GM12891 (cell line): ENCODE measurements at regions not wholly inside any gene's neighbourhood (a gene's known extent, or its start where the extent isn't known, plus 50 kb on each side); places are given as distances from the start of the nearest gene placed in this dataset.

ENCODE experiments used
- DNase-seq: peaks from one replicate; pipeline ENCODE4 v3.0.0; 2011; ENCODE audit warnings: low spot score; ENCODE audit not compliant: insufficient read length
- FAIRE-seq: peaks from 2 replicates; lab custom pipeline; 2011; peaks lifted over from hg19 to GRCh38; lab: Jason Lieb, UNC
- PAX5 ChIP-seq: IDR thresholded peaks from 2 replicates; pipeline ENCODE4 v1.6.1; 2011; ENCODE audit warnings: low read length, moderate library complexity, mild to moderate bottlenecking; ENCODE audit not compliant: insufficient read depth, severe bottlenecking
- POLR2A ChIP-seq: IDR thresholded peaks from 2 replicates; pipeline ENCODE4 v1.6.1; 2011; ENCODE audit warnings: low read depth, low read length, control low read depth
- POLR2AphosphoS5 ChIP-seq: IDR thresholded peaks from 2 replicates; pipeline ENCODE4 v1.6.1; 2011; ENCODE audit warnings: low read depth, low read length, control low read depth
- POU2F2 ChIP-seq: IDR thresholded peaks from 2 replicates; pipeline ENCODE4 v1.6.1; 2011; ENCODE audit warnings: low read depth, mild to moderate bottlenecking, control low read depth, low read length, moderate library complexity
- SPI1 ChIP-seq: IDR thresholded peaks from 2 replicates; pipeline ENCODE4 v1.6.1; 2011; ENCODE audit warnings: low read depth, low read length, control low read depth
- TAF1 ChIP-seq: IDR thresholded peaks from 2 replicates; pipeline ENCODE4 v1.6.1; 2011; ENCODE audit warnings: low read depth, low read length, control low read depth

- FAIRE-seq (no peak), DNase-seq (no peak)
- TF ChIP-seq TAF1 (no peak), PAX5 (no peak), POLR2AphosphoS5 (no peak), POU2F2 (no peak), SPI1 (no peak), POLR2A (no peak)
These were observed 254.8 kb upstream of the ZMIZ1 start for GRCh38 chr10:78813998-78814399.

GRCh38 chr10:78814407-78814806, 254.4 kb upstream of the ZMIZ1 start:
- FAIRE-seq, result no peak
- TF ChIP-seq PAX5, result no peak
- no peak for TF ChIP-seq POLR2AphosphoS5
- no peak for TF ChIP-seq SPI1
- no peak for TF ChIP-seq POLR2A
- no peak for TF ChIP-seq TAF1
- TF ChIP-seq POU2F2, result no peak
- no peak for DNase-seq

DNA sequence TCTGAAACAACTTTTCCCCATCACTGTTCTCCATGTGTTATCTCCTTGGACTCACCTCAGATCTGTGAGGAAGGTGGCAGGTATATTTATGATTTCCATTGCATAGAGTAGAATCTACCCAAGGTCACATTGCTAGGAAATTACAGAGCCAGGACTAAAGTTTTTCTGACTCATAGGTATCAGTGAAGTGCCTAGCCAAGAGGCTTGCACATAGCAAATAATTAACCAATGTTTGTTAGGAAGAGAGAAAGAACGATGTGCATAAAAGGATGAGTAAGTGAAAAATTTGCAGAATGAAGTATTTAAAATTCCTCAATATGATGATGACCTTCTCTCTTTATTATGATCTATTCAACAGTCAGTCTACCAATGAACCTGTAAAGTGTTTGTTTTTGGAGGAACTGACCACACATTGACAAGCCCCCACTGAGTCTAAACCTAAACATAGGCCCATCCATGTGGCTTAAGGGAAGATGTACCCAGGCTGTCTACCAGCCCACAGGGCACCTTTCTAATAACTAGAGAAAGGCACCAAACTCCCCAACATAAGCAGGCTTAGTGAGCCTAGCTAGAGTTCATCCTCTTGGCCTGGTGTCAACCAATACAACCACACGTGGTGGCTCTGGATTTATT, 252.9 kb upstream of the ZMIZ1 start:
- DNase-seq (no peak), FAIRE-seq (no peak)
- TF ChIP-seq PAX5 (no peak), SPI1 (no peak), TAF1 (no peak), POLR2AphosphoS5 (no peak), POLR2A (no peak), POU2F2 (no peak)

DNA sequence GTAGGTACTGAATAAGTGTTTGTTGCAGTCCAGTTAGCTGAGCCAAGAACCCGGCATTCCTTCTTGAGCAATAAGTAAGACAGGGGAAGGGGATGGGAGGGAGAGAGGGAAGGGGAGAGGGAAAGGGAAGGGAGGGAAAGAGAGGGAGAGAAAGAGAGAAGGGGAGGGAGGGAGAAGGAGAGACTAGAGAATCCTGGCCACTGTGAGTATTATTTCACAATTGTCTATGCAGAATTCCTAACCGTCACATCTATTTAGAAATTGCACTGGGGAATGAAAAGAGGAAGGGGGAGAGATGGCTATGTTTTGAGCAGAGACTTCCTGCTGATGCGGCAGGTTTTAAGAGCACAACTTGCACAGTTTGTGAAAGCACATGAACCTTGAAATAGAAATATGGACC, 251.4 kb upstream of the ZMIZ1 start:
- DNase-seq (no peak), FAIRE-seq (no peak)
- no peak for TF ChIP-seq TAF1
- TF ChIP-seq POLR2AphosphoS5, result no peak
- TF ChIP-seq POLR2A, result no peak
- TF ChIP-seq POU2F2, result no peak
- TF ChIP-seq PAX5, result no peak
- TF ChIP-seq SPI1, result no peak

GRCh38 chr10:78817804-78818203, 251.0 kb upstream of the ZMIZ1 start:
- TF ChIP-seq POLR2AphosphoS5 (no peak), SPI1 (no peak), POLR2A (no peak), POU2F2 (no peak), TAF1 (no peak), PAX5 (no peak)
- DNase-seq (no peak), FAIRE-seq (no peak)

- DNase-seq, result no peak
- FAIRE-seq, result no peak
- TF ChIP-seq POLR2AphosphoS5, result no peak
- no peak for TF ChIP-seq POU2F2
- no peak for TF ChIP-seq POLR2A
- TF ChIP-seq SPI1, result no peak
These were observed 249.3 kb upstream of the ZMIZ1 start for GRCh38 chr10:78819361-78820006.

GRCh38 chr10:78820007-78820362, 248.8 kb upstream of the ZMIZ1 start:
- TF ChIP-seq POLR2AphosphoS5 (no peak), TAF1 (no peak), PAX5 (no peak), SPI1 (no peak), POU2F2 (no peak), POLR2A (no peak)
- DNase-seq, result no peak
- no peak for FAIRE-seq

- no peak for FAIRE-seq
These were observed 247.7 kb upstream of the ZMIZ1 start for GRCh38 chr10:78821052-78821451.

DNA sequence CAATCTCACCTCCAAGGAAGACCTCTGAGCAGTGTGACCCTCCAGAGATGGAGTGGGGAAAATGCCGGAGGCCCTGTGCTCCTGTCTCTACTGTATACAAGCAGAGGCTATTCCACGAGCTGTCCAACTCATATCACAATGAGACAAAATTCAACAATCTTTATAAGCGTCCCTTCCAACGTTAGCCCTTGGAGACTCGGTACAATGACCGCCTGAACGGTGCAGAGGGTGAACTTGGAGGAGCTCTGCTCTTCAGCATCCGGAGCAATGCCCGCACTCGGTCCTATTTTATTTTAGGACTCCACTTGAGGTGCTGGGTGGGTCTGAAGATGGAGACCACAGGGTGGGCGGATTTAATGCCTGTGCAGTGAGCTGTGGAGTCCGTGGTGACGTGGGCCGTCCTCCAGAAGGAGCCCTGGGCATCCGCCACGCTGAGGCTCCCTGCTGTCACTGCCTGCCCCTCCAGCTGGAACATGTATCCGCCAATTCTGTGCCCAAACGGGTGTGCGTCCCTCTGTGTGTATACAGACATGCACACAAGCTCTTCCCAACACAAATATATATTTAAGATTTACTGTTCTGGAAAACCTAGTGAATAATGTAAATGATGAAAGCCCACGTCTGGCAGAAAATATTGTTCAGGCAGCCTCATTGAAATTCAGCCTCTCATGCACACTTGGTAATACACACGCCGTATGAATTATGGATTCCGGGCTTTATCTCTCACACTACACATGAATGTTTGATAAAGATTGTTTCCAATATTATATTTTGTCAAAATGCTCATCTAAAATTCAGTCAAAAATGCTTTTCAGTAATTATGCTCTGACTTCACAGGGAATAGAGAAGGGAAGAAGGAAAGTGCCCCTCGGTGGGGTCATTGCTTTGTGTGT, 239.9 kb upstream of the ZMIZ1 start:
- FAIRE-seq, result no peak
- TF ChIP-seq POLR2AphosphoS5, result no peak
- no peak for TF ChIP-seq TAF1
- DNase-seq, result no peak

More at GRCh38 chr10:78821052-78821451, 247.7 kb upstream of the ZMIZ1 start:
- TF ChIP-seq POLR2A (no peak), PAX5 (no peak), POLR2AphosphoS5 (no peak), TAF1 (no peak), SPI1 (no peak), POU2F2 (no peak)
- no peak for DNase-seq

GRCh38 chr10:78829565-78829964, 239.2 kb upstream of the ZMIZ1 start:
- FAIRE-seq (no peak), DNase-seq (no peak)

More at GRCh38 chr10:78829565-78829964, 239.2 kb upstream of the ZMIZ1 start:
- no peak for TF ChIP-seq POLR2A
- no peak for TF ChIP-seq POU2F2
- TF ChIP-seq SPI1, result no peak
- TF ChIP-seq POLR2AphosphoS5, result no peak
- no peak for TF ChIP-seq PAX5
- TF ChIP-seq TAF1, result no peak
